H1 (cell line): ENCODE measurements at regions not wholly inside any gene's neighbourhood (a gene's known extent, or its start where the extent isn't known, plus 50 kb on each side); places are given as distances from the start of the nearest gene placed in this dataset.

Experiments
- ZNF274 ChIP-seq: IDR thresholded peaks from 2 replicates; pipeline ENCODE4 v1.7.0; 2012; ENCODE audit warnings: low read length, borderline replicate concordance; ENCODE audit errors: extremely low read depth
- TF ChIP-seq, protein P1 (sequence below), 3 experiments: IDR thresholded peaks; 1 replicate in 2 of 3; 2 replicates in 1 of 3; pipeline versions ENCODE4 v1.5.1 to v1.6.1; 2011; ENCODE audit warnings: low read length in 3 of 3, mild to moderate bottlenecking in 3 of 3, inconsistent platforms in 2 of 3, low read depth in 1 of 3, moderate library complexity in 1 of 3; ENCODE audit not compliant: insufficient read depth in 1 of 3; ENCODE audit errors: control extremely low read depth in 1 of 3

- TF ChIP-seq, protein P1, sequence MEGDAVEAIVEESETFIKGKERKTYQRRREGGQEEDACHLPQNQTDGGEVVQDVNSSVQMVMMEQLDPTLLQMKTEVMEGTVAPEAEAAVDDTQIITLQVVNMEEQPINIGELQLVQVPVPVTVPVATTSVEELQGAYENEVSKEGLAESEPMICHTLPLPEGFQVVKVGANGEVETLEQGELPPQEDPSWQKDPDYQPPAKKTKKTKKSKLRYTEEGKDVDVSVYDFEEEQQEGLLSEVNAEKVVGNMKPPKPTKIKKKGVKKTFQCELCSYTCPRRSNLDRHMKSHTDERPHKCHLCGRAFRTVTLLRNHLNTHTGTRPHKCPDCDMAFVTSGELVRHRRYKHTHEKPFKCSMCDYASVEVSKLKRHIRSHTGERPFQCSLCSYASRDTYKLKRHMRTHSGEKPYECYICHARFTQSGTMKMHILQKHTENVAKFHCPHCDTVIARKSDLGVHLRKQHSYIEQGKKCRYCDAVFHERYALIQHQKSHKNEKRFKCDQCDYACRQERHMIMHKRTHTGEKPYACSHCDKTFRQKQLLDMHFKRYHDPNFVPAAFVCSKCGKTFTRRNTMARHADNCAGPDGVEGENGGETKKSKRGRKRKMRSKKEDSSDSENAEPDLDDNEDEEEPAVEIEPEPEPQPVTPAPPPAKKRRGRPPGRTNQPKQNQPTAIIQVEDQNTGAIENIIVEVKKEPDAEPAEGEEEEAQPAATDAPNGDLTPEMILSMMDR (IDR thresholded peaks at IDR 0.05; ENCODE audit: control extremely low read depth in 1 of 3, insufficient read depth in 1 of 3, low read depth in 1 of 3, low read length in 3 of 3) = no peak
- TF ChIP-seq ZNF274 = no peak
Measured at GRCh38 chr5:67509402-67510186, 313.0 kb upstream of the CD180 start.
